Right lobe of liver (tissue), 4 donors: ENCODE measurements at regions not wholly inside any gene's neighbourhood (a gene's known extent, or its start where the extent isn't known, plus 50 kb on each side); places are given as distances from the start of the nearest gene placed in this dataset.

Source experiments
- CTCF ChIP-seq, 4 donors: fragments of 200-600 bp in 3 of 4; fragments of 450-650 bp in 1 of 4; IDR thresholded peaks; one replicate each; pipeline versions ENCODE4 v1.5.1 to v1.8.0; 2016 to 2022; ENCODE audit warnings: antibody characterized with exemption in 4 of 4, mild to moderate bottlenecking in 2 of 4
- POLR2A ChIP-seq: fragments of 450-650 bp; IDR thresholded peaks from one replicate; pipeline ENCODE4 v1.6.1; 2017; ENCODE audit warnings: antibody characterized with exemption, mild to moderate bottlenecking
- donor health status: DM: no; HTN: no; CAD: no.
- donor health status: DM: no; HTN: no; CAD: no.
- donor health status: DM: no; HTN: yes; CAD: no.

GRCh38 chr10:63964406-63964805 is 443.2 kb downstream of the REEP3 start:
- TF ChIP-seq CTCF (IDR thresholded peaks at IDR 0.05): no peak
- no peak for TF ChIP-seq POLR2A
